ENCODE measurements at regions not wholly inside any gene's neighbourhood (a gene's known extent, or its start where the extent isn't known, plus 50 kb on each side); places are given as distances from the start of the nearest gene placed in this dataset.

- H3K4me1 ChIP-seq, result no peaks in the 10 kb centered on the region
- no peak overlapping the region for H3K27ac ChIP-seq
- H3K4me3 ChIP-seq, result no peak overlapping the region
- no peaks in the 10 kb centered on the region for H3K9me3 ChIP-seq
- 54 to 58% methylated on average over 28 of the region's 28 CpGs for WGBS, 2 donors
- peaks cover 0 to 49% of the 10 kb centered on the region in 2 donors for H3K27me3 ChIP-seq
- no peak for TF ChIP-seq CTCF (IDR thresholded peaks at IDR 0.05)
- TF ChIP-seq POLR2A (IDR thresholded peaks at IDR 0.05), result no peak
- TF ChIP-seq EP300 (IDR thresholded peaks at IDR 0.05), result no peak
- no peaks in the 10 kb centered on the region for H3K36me3 ChIP-seq
- DNase-seq (ENCODE audit: low spot score in 2 of 2), result no peak
Measured at GRCh38 chr11:115645631-115646317, 141.6 kb upstream of the CADM1 start.

DNA sequence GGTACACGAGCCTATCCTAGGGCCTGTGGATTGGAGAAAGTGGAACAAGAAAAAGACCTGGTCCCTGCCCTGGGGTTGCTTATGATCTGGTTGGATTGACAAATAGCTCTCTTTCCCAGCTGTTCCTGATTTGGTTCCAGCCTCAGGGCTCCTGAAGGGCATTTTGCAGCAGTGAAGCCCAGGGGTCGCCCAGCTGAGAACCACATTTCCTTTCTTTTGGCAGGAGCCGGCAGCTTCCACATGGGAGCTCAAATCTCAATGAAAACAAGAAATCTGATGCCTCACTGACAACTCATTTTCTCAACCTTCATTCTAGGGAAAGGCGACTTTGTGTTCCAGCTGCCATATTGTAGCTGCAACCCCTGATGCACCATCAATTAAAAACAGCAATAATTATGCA is 140.6 kb upstream of the CADM1 start:
- no peaks in the 10 kb centered on the region for H3K4me1 ChIP-seq
- H3K4me3 ChIP-seq, result no peak overlapping the region
- peaks cover 0 to 52% of the 10 kb centered on the region in 2 donors for H3K27me3 ChIP-seq
- no peaks in the 10 kb centered on the region for H3K9me3 ChIP-seq
- no peak for TF ChIP-seq EP300 (IDR thresholded peaks at IDR 0.05)
- DNase-seq (ENCODE audit: low spot score in 2 of 2), result no peak
- no peaks in the 10 kb centered on the region for H3K36me3 ChIP-seq
- 67 to 70% methylated on average over 4 of the region's 4 CpGs for WGBS, 2 donors
- H3K27ac ChIP-seq, result no peak overlapping the region

- 77 to 78% methylated on average over 12 of the region's 12 CpGs for WGBS, 2 donors
- Histone ChIP-seq H3K27ac (no peak overlapping the region), H3K4me3 (no peak overlapping the region), H3K4me1 (no peaks in the 10 kb centered on the region), H3K9me3 (no peaks in the 10 kb centered on the region), H3K27me3 (peaks cover 0 to 58% of the 10 kb centered on the region in 2 donors), H3K36me3 (no peaks in the 10 kb centered on the region)
- no peak for DNase-seq (ENCODE audit: low spot score in 2 of 2)
- TF ChIP-seq CTCF (IDR thresholded peaks at IDR 0.05) (no peak), EP300 (IDR thresholded peaks at IDR 0.05) (no peak), POLR2A (IDR thresholded peaks at IDR 0.05) (no peak)
Measured at GRCh38 chr11:115643549-115644270, 139.5 kb upstream of the CADM1 start.

DNA sequence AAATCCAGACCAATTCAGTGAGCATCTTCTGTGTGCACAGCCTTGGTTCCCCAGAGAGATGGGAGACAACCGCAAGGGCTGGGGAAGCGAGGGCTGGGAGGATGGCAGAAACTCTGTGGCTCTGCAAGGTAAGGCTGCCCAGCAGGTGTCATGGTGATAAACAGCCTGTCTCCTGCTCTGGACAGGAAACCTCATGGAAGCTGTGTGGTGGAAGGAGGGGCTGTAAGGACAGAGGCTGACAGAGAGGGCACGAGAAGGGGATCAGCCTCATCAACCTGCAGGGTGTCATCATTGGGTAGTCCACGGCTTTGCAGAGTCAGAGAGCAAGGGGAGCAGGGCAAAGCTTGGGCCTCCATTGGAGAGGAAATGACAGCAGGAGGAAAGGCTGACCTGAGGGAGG is 138.4 kb upstream of the CADM1 start:
- Histone ChIP-seq H3K36me3 (no peaks in the 10 kb centered on the region), H3K4me3 (no peak overlapping the region), H3K27ac (no peak overlapping the region), H3K4me1 (no peaks in the 10 kb centered on the region), H3K9me3 (no peaks in the 10 kb centered on the region), H3K27me3 (peaks cover 0 to 58% of the 10 kb centered on the region in 2 donors)
- TF ChIP-seq POLR2A (IDR thresholded peaks at IDR 0.05), result no peak
- no peak for TF ChIP-seq EP300 (IDR thresholded peaks at IDR 0.05)
- no peak for TF ChIP-seq CTCF (IDR thresholded peaks at IDR 0.05)
- no peak for DNase-seq (ENCODE audit: low spot score in 2 of 2)
- WGBS, 2 donors, result 91 to 95% methylated on average over 4 of the region's 4 CpGs

GRCh38 chr11:115637599-115638241 is 133.5 kb upstream of the CADM1 start:
- Histone ChIP-seq H3K36me3 (no peaks in the 10 kb centered on the region), H3K4me1 (no peaks in the 10 kb centered on the region), H3K27me3 (peaks cover 0 to 22% of the 10 kb centered on the region in 2 donors), H3K9me3 (no peaks in the 10 kb centered on the region), H3K27ac (no peak overlapping the region), H3K4me3 (no peak overlapping the region)
- 67 to 69% methylated on average over 8 of the region's 8 CpGs for WGBS, 2 donors
- DNase-seq (ENCODE audit: low spot score in 2 of 2), result no peak
- TF ChIP-seq CTCF (IDR thresholded peaks at IDR 0.05), result no peak
